ENCODE measurements at regions not wholly inside any gene's neighbourhood (a gene's known extent, or its start where the extent isn't known, plus 50 kb on each side); places are given as distances from the start of the nearest gene placed in this dataset.

- TF ChIP-seq CTCF (IDR thresholded peaks at IDR 0.05) (no peak), POLR2A (IDR thresholded peaks at IDR 0.05) (no peak), POLR2AphosphoS5 (IDR thresholded peaks at IDR 0.05) (no peak)
Observed at GRCh38 chr13:90612391-90612790, 735.1 kb upstream of the MIR17HG start.
